Endothelial cell of umbilical vein (primary cell): ENCODE measurements at regions not wholly inside any gene's neighbourhood (a gene's known extent, or its start where the extent isn't known, plus 50 kb on each side); places are given as distances from the start of the nearest gene placed in this dataset.

ENCODE experiments used
- BruUV-seq: library from RNA; stranded (reverse); fragments of 400-500 nt; replicated peaks from 2 replicates; lab custom pipeline; 2021; lab: Mats Ljungman, UMichigan
- CTCF ChIA-PET: fragments of 300-600, 350-600 bp; sonication (Branson Sonifier 250); formaldehyde crosslinking; loops from one replicate; lab custom pipeline; 2021; ENCODE audit warnings: antibody characterized with exemption, inconsistent platforms; lab: Charles Lee
- POLR2A ChIA-PET: fragments of 300-600, 350-600 bp; sonication (Branson Sonifier 250); formaldehyde crosslinking; loops from one replicate; lab custom pipeline; 2021; ENCODE audit warnings: antibody characterized with exemption, inconsistent platforms; lab: Charles Lee
- DNase-seq: peaks from one replicate; pipeline ENCODE4 v3.0.0-alpha.2; 2011; ENCODE audit warnings: low read depth, low spot score
- FAIRE-seq: peaks from 2 replicates; lab custom pipeline; 2011; peaks lifted over from hg19 to GRCh38; lab: Jason Lieb, UNC
- H2AFZ ChIP-seq: 2 replicates; pipeline ENCODE4 v1.6.0; 2012; ENCODE audit warnings: low read depth, low read length, control low read depth, inconsistent platforms
- H3K27ac ChIP-seq: 2 replicates; pipeline ENCODE4 v1.5.1; 2011; ENCODE audit warnings: low read depth, mild to moderate bottlenecking, control low read depth, low read length, moderate library complexity; ENCODE audit not compliant: insufficient read depth
- H3K27me3 ChIP-seq, 2 experiments: 2 replicates each; pipeline versions ENCODE4 v1.6.0 to v1.6.1; 2011; ENCODE audit warnings: low read length in 2 of 2, mixed read lengths in 1 of 2; ENCODE audit not compliant: control insufficient read depth in 2 of 2, insufficient read depth in 2 of 2
- H3K36me3 ChIP-seq, 2 experiments: 2 replicates in 1 of 2; 3 replicates in 1 of 2; pipeline ENCODE4 v1.5.1; 2011; ENCODE audit warnings: low read length in 2 of 2, mild to moderate bottlenecking in 1 of 2, moderate library complexity in 1 of 2; ENCODE audit not compliant: control insufficient read depth in 2 of 2, insufficient read depth in 2 of 2; ENCODE audit errors: extremely low read depth in 1 of 2
- H3K4me1 ChIP-seq: 3 replicates; pipeline ENCODE4 v1.5.1; 2011; ENCODE audit warnings: mild to moderate bottlenecking, low read length; ENCODE audit not compliant: control insufficient read depth, insufficient read depth; ENCODE audit errors: extremely low read depth
- H3K4me2 ChIP-seq: 2 replicates; pipeline ENCODE4 v1.6.1; 2011; ENCODE audit warnings: low read length, control low read depth, mixed read lengths; ENCODE audit not compliant: insufficient read depth
- H3K4me3 ChIP-seq, 3 experiments: fragments of 200-600 bp in 1 of 3; sonication (generic), shearing (Covaris generic) in 1 of 3; replicated peaks in 1 of 3; 2 replicates each; pipeline ENCODE4 v1.5.1; 2011 to 2016; ENCODE audit warnings: control low read depth in 3 of 3, low read length in 3 of 3, mild to moderate bottlenecking in 2 of 3, inconsistent platforms in 1 of 3, low read depth in 1 of 3, moderate library complexity in 1 of 3; ENCODE audit not compliant: insufficient read depth in 1 of 3
- H3K79me2 ChIP-seq: 2 replicates; pipeline ENCODE4 v1.6.0; 2012; ENCODE audit warnings: low read length, inconsistent platforms; ENCODE audit not compliant: control insufficient read depth, insufficient read depth
- H3K9ac ChIP-seq: replicated peaks from 2 replicates; pipeline ENCODE3; 2011; ENCODE audit warnings: low read length, control low read depth; ENCODE audit not compliant: insufficient read depth; ENCODE audit errors: extremely low read depth
- H3K9me1 ChIP-seq: replicated peaks from 3 replicates; pipeline ENCODE4 v1.6.0; 2011; ENCODE audit warnings: mild to moderate bottlenecking, low read length; ENCODE audit not compliant: control insufficient read depth, insufficient read depth; ENCODE audit errors: extremely low read depth
- H3K9me3 ChIP-seq: replicated peaks from 2 replicates; pipeline ENCODE4 v1.5.1; 2012; ENCODE audit warnings: low read length, inconsistent platforms; ENCODE audit not compliant: control insufficient read depth, insufficient read depth
- H4K20me1 ChIP-seq: replicated peaks from 2 replicates; pipeline ENCODE3; 2011; ENCODE audit warnings: mild to moderate bottlenecking, low read length; ENCODE audit not compliant: control insufficient read depth, insufficient read depth; ENCODE audit errors: extremely low read depth
- EZH2 ChIP-seq: IDR thresholded peaks from 2 replicates; pipeline ENCODE4 v1.6.1; 2012; ENCODE audit warnings: borderline replicate concordance, low read depth, mild to moderate bottlenecking, moderate library complexity, low read length, inconsistent platforms; ENCODE audit not compliant: severe bottlenecking
- FOS ChIP-seq: IDR thresholded peaks from 2 replicates; pipeline ENCODE4 v1.6.1; 2011; ENCODE audit warnings: mild to moderate bottlenecking, low read length, moderate library complexity, borderline replicate concordance; ENCODE audit not compliant: insufficient read depth
- GATA2 ChIP-seq: IDR thresholded peaks from 2 replicates; pipeline ENCODE4 v1.7.0; 2011; ENCODE audit warnings: low read depth, mild to moderate bottlenecking, moderate library complexity, mixed read lengths, low read length; ENCODE audit not compliant: insufficient read length, insufficient read depth
- JUN ChIP-seq: IDR thresholded peaks from 2 replicates; pipeline ENCODE4 v1.6.1; 2011; ENCODE audit warnings: borderline replicate concordance, low read depth; ENCODE audit not compliant: insufficient read length, insufficient read depth
- MYC ChIP-seq: IDR thresholded peaks from one replicate; pipeline ENCODE4 v1.6.1; 2011; ENCODE audit warnings: mild to moderate bottlenecking, low read depth, low read length
- POLR2A ChIP-seq: IDR thresholded peaks from 2 replicates; pipeline ENCODE4 v1.6.1; 2012; ENCODE audit warnings: low read depth, mild to moderate bottlenecking, control low read depth, low read length
- POLR2AphosphoS5 ChIP-seq: IDR thresholded peaks from 2 replicates; pipeline ENCODE4 v1.6.1; 2012; ENCODE audit warnings: low read depth, mild to moderate bottlenecking, control low read depth, low read length, moderate library complexity; ENCODE audit not compliant: insufficient read depth
- dilution Hi-C: fragments of 300-500 bp; cut with MboI; formaldehyde crosslinking; loops from one replicate; pipeline ENCODE4 v1.15.0; 2019; ENCODE audit warnings: low sequenced_read_pairs; ENCODE audit not compliant: extremely low pct_ligation_motif_present
- intact Hi-C: fragments of 100-400 bp; cut with micrococcal nuclease; formaldehyde crosslinking; loops from one replicate; pipeline ENCODE4 v1.10.0; 2022
- TF ChIP-seq, protein P1 (sequence below): IDR thresholded peaks from 2 replicates; pipeline ENCODE4 v1.6.1; 2011; ENCODE audit not compliant: insufficient read depth, insufficient read length
- TF ChIP-seq, protein P2 (sequence below), 2 donors: IDR thresholded peaks; 1 replicate in 1 of 2; 2 replicates in 1 of 2; pipeline ENCODE4 v1.5.1; 2011; ENCODE audit warnings: low read length in 2 of 2, mild to moderate bottlenecking in 2 of 2, moderate library complexity in 2 of 2, control low read depth in 1 of 2, inconsistent platforms in 1 of 2, low read depth in 1 of 2; ENCODE audit not compliant: insufficient read depth in 1 of 2; ENCODE audit errors: extremely low read depth in 1 of 2

DNA sequence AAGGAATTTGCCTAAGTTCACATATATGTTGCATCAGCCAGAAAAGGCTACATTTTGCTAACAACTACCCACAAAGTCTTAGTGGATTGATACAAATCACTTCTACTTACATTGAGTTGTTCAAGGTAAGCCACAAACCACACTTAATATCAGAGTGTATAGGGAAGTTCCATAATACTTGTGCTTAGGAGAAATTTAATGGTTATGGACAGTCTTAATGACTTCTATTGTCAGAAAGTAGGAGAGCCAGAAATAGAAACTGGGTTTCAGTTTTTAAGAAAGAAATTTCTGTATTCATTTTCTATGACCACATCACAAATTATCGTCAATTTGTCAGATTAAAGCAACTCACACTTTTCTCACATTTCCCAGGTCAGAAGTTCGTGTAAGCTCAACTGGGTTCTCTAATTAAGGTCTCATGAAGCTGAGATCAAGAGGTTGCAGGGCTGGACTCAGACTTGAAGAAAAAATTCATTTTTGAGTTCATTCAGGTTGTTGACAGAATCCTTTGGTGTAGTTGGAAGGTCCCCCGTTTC, 695.7 kb downstream of the CDH11 start:
- intact Hi-C loops (no loop called here), dilution Hi-C loops (no loop called here)
- no peak overlapping the region for H3K27ac ChIP-seq
- ChIA-PET CTCF (interaction anchor here (0.8 kb wide), 1 partner anchor 8 kb away, joined by 3 read pairs; no protein-coding TSS in a partner anchor), POLR2A (no interaction called here)
- no peaks in the 10 kb centered on the region for H3K9me1 ChIP-seq
- FAIRE-seq (no peak), DNase-seq (no peak)
- peaks cover 12% of the 10 kb centered on the region for H3K4me1 ChIP-seq
- no TSS peak for BruUV-seq
- no peaks in the 10 kb centered on the region for H3K36me3 ChIP-seq
- H3K79me2 ChIP-seq, result no peaks in the 10 kb centered on the region
- H2AFZ ChIP-seq, result no peak overlapping the region
- TF ChIP-seq, protein P1, sequence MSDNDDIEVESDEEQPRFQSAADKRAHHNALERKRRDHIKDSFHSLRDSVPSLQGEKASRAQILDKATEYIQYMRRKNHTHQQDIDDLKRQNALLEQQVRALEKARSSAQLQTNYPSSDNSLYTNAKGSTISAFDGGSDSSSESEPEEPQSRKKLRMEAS, result no peak
- TF ChIP-seq FOS (no peak), EZH2 (no peak), MYC (no peak), POLR2A (no peak), POLR2AphosphoS5 (no peak), GATA2 (no peak), JUN (no peak)
- TF ChIP-seq, protein P2, sequence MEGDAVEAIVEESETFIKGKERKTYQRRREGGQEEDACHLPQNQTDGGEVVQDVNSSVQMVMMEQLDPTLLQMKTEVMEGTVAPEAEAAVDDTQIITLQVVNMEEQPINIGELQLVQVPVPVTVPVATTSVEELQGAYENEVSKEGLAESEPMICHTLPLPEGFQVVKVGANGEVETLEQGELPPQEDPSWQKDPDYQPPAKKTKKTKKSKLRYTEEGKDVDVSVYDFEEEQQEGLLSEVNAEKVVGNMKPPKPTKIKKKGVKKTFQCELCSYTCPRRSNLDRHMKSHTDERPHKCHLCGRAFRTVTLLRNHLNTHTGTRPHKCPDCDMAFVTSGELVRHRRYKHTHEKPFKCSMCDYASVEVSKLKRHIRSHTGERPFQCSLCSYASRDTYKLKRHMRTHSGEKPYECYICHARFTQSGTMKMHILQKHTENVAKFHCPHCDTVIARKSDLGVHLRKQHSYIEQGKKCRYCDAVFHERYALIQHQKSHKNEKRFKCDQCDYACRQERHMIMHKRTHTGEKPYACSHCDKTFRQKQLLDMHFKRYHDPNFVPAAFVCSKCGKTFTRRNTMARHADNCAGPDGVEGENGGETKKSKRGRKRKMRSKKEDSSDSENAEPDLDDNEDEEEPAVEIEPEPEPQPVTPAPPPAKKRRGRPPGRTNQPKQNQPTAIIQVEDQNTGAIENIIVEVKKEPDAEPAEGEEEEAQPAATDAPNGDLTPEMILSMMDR (IDR thresholded peaks at IDR 0.05; ENCODE audit: extremely low read depth in 1 of 2, insufficient read depth in 1 of 2, low read depth in 1 of 2, low read length in 2 of 2), result no peak
- H3K4me2 ChIP-seq, result no peak overlapping the region
- H3K9ac ChIP-seq, result no peak overlapping the region
- H4K20me1 ChIP-seq, result no peaks in the 10 kb centered on the region
- no peaks in the 10 kb centered on the region for H3K9me3 ChIP-seq
- no peak overlapping the region for H3K4me3 ChIP-seq
- no peaks in the 10 kb centered on the region for H3K27me3 ChIP-seq
